Neural crest cell (in vitro differentiated cells): ENCODE measurements at regions not wholly inside any gene's neighbourhood (a gene's known extent, or its start where the extent isn't known, plus 50 kb on each side); places are given as distances from the start of the nearest gene placed in this dataset.
"Not testable (repeated sequence)": the region's sequence is repeated elsewhere in the genome, so short reads cannot be mapped to it uniquely, and the experiment has no call there.

Source experiments
- DNase-seq: peaks from one replicate; pipeline ENCODE4 v3.0.0; 2021; ENCODE audit warnings: low read depth, mixed read lengths, low spot score
- H3K27ac Mint-ChIP-seq: one replicate; pipeline ENCODE4 v1.8.0; 2021; ENCODE audit warnings: mild to moderate bottlenecking, mixed read lengths; ENCODE audit not compliant: unreplicated experiment
- H3K27me3 Mint-ChIP-seq: 2 replicates; pipeline ENCODE4 v1.8.0; 2021; ENCODE audit warnings: low read depth, mild to moderate bottlenecking, mixed read lengths
- H3K36me3 Mint-ChIP-seq: 2 replicates; pipeline ENCODE4 v1.8.0; 2021; ENCODE audit warnings: low read depth, mild to moderate bottlenecking, mixed read lengths
- H3K4me1 Mint-ChIP-seq: 2 replicates; pipeline ENCODE4 v1.8.0; 2021; ENCODE audit warnings: mixed read lengths
- H3K4me3 Mint-ChIP-seq: one replicate; pipeline ENCODE4 v1.8.0; 2021; ENCODE audit warnings: mild to moderate bottlenecking, mixed read lengths
- H3K9me3 Mint-ChIP-seq: 2 replicates; pipeline ENCODE4 v1.8.0; 2021; ENCODE audit warnings: mixed read lengths
- CTCF ChIP-seq: fragments of 200-600 bp; sonication (generic); conservative IDR thresholded peaks from 2 replicates; pipeline ENCODE4 v1.5.0; 2021; ENCODE audit warnings: antibody characterized with exemption, mild to moderate bottlenecking

GRCh38 chr7:23893942-23894891 is 184.2 kb downstream of the STK31 start:
- H3K27ac Mint-ChIP-seq, result no peak overlapping the region
- no peaks in the 10 kb centered on the region for H3K4me1 Mint-ChIP-seq
- H3K9me3 Mint-ChIP-seq, result no peaks in the 10 kb centered on the region
- no peak for TF ChIP-seq CTCF
- no peak for DNase-seq
- H3K4me3 Mint-ChIP-seq, result no peak overlapping the region
- H3K27me3 Mint-ChIP-seq, result no peaks in the 10 kb centered on the region
- no peaks in the 10 kb centered on the region for H3K36me3 Mint-ChIP-seq

- Mint-ChIP-seq H3K27ac (no peak overlapping the region), H3K4me1 (no peaks in the 10 kb centered on the region), H3K36me3 (no peaks in the 10 kb centered on the region), H3K9me3 (no peaks in the 10 kb centered on the region), H3K4me3 (no peak overlapping the region), H3K27me3 (no peaks in the 10 kb centered on the region)
- DNase-seq, result no peak
- no peak for TF ChIP-seq CTCF
These were observed 185.0 kb downstream of the STK31 start for GRCh38 chr7:23894892-23895569.

- no peaks in the 10 kb centered on the region for H3K27me3 Mint-ChIP-seq
- H3K4me1 Mint-ChIP-seq, result no peaks in the 10 kb centered on the region
- no peak overlapping the region for H3K27ac Mint-ChIP-seq
- DNase-seq, result no peak
- H3K9me3 Mint-ChIP-seq, result no peaks in the 10 kb centered on the region
- no peaks in the 10 kb centered on the region for H3K36me3 Mint-ChIP-seq
- no peak for TF ChIP-seq CTCF
- H3K4me3 Mint-ChIP-seq, result no peak overlapping the region
These were observed 185.7 kb downstream of the STK31 start for GRCh38 chr7:23895666-23896096.

GRCh38 chr7:23898619-23899018 is 188.6 kb downstream of the STK31 start:
- no peaks in the 10 kb centered on the region for H3K9me3 Mint-ChIP-seq
- H3K36me3 Mint-ChIP-seq, result no peaks in the 10 kb centered on the region
- no peaks in the 10 kb centered on the region for H3K4me1 Mint-ChIP-seq
- H3K27ac Mint-ChIP-seq, result no peak overlapping the region
- no peaks in the 10 kb centered on the region for H3K27me3 Mint-ChIP-seq
- no peak for TF ChIP-seq CTCF
- no peak for DNase-seq
- no peak overlapping the region for H3K4me3 Mint-ChIP-seq

GRCh38 chr7:23904901-23905300 is 194.9 kb downstream of the STK31 start:
- not testable (repeated sequence) for H3K27me3 Mint-ChIP-seq, H3K4me1 Mint-ChIP-seq, DNase-seq, H3K4me3 Mint-ChIP-seq, H3K27ac Mint-ChIP-seq, H3K9me3 Mint-ChIP-seq, H3K36me3 Mint-ChIP-seq

GRCh38 chr7:23907012-23907411 is 197.0 kb downstream of the STK31 start:
- H3K4me3 Mint-ChIP-seq, result no peak overlapping the region
- no peak overlapping the region for H3K27ac Mint-ChIP-seq

More at GRCh38 chr7:23907012-23907411, 197.0 kb downstream of the STK31 start:
- no peak for TF ChIP-seq CTCF
- Mint-ChIP-seq H3K27me3 (no peaks in the 10 kb centered on the region), H3K4me1 (no peaks in the 10 kb centered on the region), H3K9me3 (no peaks in the 10 kb centered on the region), H3K36me3 (no peaks in the 10 kb centered on the region)
- DNase-seq, result no peak
